ENCODE measurements at regions not wholly inside any gene's neighbourhood (a gene's known extent, or its start where the extent isn't known, plus 50 kb on each side); places are given as distances from the start of the nearest gene placed in this dataset.
"Not testable (repeated sequence)": the region's sequence is repeated elsewhere in the genome, so short reads cannot be mapped to it uniquely, and the experiment has no call there.

DNA sequence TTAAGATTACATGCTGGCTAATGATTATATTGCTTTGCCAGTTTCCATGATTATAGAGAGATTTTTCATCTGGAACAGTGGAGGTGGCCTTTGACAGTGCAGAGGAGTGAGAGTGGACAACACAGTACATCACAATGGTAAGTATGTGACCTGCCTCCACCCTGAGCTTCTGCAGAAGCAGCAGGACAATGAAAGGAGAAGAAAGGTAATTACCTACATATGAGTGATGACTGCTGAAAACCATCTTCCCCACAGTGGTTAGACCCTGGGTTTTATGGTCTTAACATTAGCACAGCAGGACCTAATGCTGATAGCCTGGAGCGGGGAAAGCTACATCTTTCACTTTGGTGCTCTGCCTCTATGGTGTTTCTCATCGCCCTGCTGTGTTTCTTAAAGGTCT is 454.7 kb upstream of the DDI1 start:
- no peak overlapping the region for H3K27ac ChIP-seq (ENCODE audit: low read depth, low read length)
- 74 to 88% (median 76%) methylated on average over 2 of the region's 2 CpGs for WGBS, 3 donors

GRCh38 chr11:103582351-103582909 is 454.0 kb upstream of the DDI1 start:
- 74 to 84% (median 82%) methylated on average over 4 of the region's 4 CpGs for WGBS, 3 donors
- H3K27ac ChIP-seq (ENCODE audit: low read depth, low read length): no peak overlapping the region

- 59 to 81% (median 60%) methylated on average over 2 of the region's 2 CpGs for WGBS, 3 donors
- no peak overlapping the region for H3K27ac ChIP-seq (ENCODE audit: low read depth, low read length)
Observed at GRCh38 chr11:103584021-103584420, 452.4 kb upstream of the DDI1 start.

DNA sequence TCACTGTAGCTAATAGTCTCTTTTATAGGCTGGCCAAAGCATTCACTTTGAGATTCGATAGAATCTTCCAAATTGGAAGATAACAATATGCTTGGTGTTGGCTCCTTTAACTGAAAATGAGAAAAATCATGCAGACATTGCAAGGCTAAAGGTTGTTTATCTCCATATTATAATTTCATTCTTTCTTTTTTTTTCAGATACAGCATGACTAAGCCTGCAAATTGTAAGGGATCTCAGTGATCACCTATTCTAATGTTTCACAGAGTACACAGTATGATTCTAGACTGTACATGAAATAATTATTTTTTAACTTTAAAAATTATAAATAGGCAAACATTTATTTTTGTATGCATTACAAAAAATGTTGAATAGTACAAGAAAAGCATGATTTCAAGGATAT is 451.7 kb upstream of the DDI1 start:
- H3K27ac ChIP-seq (ENCODE audit: low read depth, low read length): no peak overlapping the region
- WGBS, 3 donors: 64 to 90% (median 68%) methylated on average over 1 of the region's 1 CpG

DNA sequence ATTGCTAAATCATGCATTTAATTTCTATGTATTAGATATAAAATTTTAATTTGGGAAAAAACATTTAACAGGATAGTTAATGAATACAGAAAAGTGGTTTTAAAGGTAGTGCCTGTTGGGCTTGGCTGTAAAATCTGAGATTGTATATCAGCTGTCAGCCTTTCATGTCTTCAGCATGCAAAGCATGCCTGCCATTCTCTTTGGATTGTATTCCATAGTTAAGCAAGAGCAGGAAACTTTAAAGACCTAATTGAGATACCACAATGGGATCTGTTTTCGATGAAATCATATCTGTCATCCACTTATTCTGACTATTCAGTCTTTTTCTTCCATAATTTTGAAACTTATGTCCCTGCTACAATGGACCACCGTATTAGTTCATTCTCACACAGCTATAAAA is 451.0 kb upstream of the DDI1 start:
- 74 to 87% (median 80%) methylated on average over 2 of the region's 2 CpGs for WGBS, 3 donors

GRCh38 chr11:103585911-103586310 is 450.5 kb upstream of the DDI1 start:
- no peak overlapping the region for H3K27ac ChIP-seq (ENCODE audit: low read depth, low read length)
- WGBS, 3 donors: 74 to 87% (median 83%) methylated on average over 5 of the region's 5 CpGs

More for the DNA sequence above, 451.0 kb upstream of the DDI1 start:
- H3K27ac ChIP-seq (ENCODE audit: low read depth, low read length): no peak overlapping the region

DNA sequence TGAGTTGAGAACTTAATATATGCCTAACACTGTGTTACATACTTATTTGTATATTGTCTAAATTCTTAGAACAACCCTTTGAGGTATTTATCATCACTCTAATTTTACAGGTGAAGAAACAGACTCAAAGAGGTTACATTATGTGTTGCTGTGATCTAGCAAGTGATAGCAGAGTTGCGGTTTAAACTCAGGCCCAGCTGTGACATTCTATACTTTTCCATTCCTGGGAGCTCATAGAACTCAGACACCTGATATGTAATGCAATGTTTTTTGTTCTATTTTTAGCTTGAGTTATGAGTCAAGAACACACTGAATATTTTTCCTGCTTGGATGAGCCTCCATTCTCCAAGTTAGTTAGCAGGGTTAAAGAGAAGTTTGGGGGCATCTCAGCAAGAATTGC is 449.7 kb upstream of the DDI1 start:
- no peak overlapping the region for H3K27ac ChIP-seq (ENCODE audit: low read depth, low read length)
- 47 to 91% (median 89%) methylated on average over 1 of the region's 1 CpG for WGBS, 3 donors

DNA sequence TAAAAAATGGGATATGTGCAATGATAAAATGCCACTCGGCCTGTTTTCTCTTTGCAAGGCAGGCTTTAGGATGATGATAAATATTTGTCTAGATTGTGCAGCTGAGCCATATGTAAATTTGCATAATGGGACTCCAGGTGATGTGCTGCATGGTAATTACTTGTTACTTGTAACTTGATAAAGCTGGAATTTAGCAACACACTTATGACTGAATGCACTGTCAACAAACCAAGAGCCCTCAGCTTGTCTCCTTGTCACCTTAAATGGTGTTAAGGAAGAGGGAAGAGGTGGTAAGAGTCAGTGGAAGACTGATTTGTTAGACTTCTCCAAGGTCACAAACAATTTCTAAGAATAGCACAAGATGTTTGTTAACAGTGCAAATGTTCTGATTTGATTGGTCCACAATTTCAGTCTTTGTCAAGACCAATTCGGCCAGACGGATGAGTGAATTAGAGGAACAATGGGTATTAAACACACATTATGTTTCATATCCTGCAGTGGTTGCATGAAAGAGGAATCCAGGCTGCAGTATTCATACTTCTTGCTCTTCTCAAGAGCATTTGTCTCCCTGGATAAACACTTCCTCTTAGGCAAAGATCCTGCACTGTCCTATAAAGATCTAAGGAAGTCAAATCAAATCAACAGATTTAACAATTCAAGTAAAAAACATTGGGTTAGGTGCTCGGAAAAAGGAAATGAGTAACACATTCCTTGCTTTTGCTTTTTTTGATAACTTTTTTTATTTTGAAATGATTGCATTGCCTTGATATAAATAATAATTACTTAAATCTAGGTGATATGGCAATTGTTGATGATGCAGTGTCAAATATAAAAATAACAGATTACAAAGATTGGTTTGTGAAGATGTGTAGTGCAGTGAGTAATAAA is 448.3 kb upstream of the DDI1 start:
- WGBS, 3 donors: 59 to 71% (median 71%) methylated on average over 4 of the region's 4 CpGs
- H3K27ac ChIP-seq (ENCODE audit: low read depth, low read length): no peak overlapping the region

- H3K27ac ChIP-seq (ENCODE audit: low read depth, low read length): no peak overlapping the region
Observed at GRCh38 chr11:103591554-103591953, 444.9 kb upstream of the DDI1 start.

DNA sequence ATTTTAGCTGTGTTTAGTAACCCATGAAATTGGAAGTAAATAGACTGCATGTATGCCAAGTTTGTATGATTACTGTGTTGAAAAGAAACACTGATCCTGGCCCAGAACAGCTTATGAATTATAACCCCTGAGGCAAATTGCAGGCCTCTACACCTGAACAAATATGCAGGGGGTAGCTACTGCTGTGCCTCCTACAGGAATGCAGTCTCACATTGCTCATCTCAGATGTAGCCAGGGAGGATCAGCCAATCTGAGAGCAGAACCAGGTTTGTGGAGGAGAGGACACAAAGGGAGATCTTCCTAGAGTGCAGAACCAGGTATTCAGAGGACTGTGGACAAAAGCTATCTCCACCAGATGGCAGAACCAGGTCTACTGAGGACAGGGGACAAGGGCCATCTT is 442.2 kb upstream of the DDI1 start:
- no peak overlapping the region for H3K27ac ChIP-seq (ENCODE audit: low read depth, low read length)

More at GRCh38 chr11:103591554-103591953, 444.9 kb upstream of the DDI1 start:
- WGBS, 3 donors: 56 to 75% (median 70%) methylated on average over 3 of the region's 3 CpGs

GRCh38 chr11:103596315-103596714 is 440.1 kb upstream of the DDI1 start:
- WGBS, 3 donors: 86 to 97% (median 89%) methylated on average over 3 of the region's 3 CpGs
- no peak overlapping the region for H3K27ac ChIP-seq (ENCODE audit: low read depth, low read length)

- H3K27ac ChIP-seq (ENCODE audit: low read depth, low read length): no peak overlapping the region
- WGBS, 3 donors: 61 to 73% (median 69%) methylated on average over 3 of the region's 3 CpGs
Observed at GRCh38 chr11:103601225-103601846, 435.1 kb upstream of the DDI1 start.

- H3K27ac ChIP-seq (ENCODE audit: low read depth, low read length): no peak overlapping the region
Observed at GRCh38 chr11:103602840-103603239, 433.6 kb upstream of the DDI1 start.

- 82 to 85% (median 82%) methylated on average over 2 of the region's 2 CpGs for WGBS, 3 donors
Observed at GRCh38 chr11:103604310-103604709, 432.1 kb upstream of the DDI1 start.

GRCh38 chr11:103608566-103608965 is 427.9 kb upstream of the DDI1 start:
- WGBS, 3 donors: 56 to 81% (median 79%) methylated on average over 3 of the region's 3 CpGs
- no peak overlapping the region for H3K27ac ChIP-seq (ENCODE audit: low read depth, low read length)

More at GRCh38 chr11:103604310-103604709, 432.1 kb upstream of the DDI1 start:
- no peak overlapping the region for H3K27ac ChIP-seq (ENCODE audit: low read depth, low read length)

- no peak overlapping the region for H3K27ac ChIP-seq (ENCODE audit: low read depth, low read length)
- 47 to 63% (median 48%) methylated on average over 2 of the region's 2 CpGs for WGBS, 3 donors
Observed at GRCh38 chr11:103609117-103610066, 427.0 kb upstream of the DDI1 start.

- no peak overlapping the region for H3K27ac ChIP-seq (ENCODE audit: low read depth, low read length)
Observed at GRCh38 chr11:103610435-103610834, 426.0 kb upstream of the DDI1 start.

DNA sequence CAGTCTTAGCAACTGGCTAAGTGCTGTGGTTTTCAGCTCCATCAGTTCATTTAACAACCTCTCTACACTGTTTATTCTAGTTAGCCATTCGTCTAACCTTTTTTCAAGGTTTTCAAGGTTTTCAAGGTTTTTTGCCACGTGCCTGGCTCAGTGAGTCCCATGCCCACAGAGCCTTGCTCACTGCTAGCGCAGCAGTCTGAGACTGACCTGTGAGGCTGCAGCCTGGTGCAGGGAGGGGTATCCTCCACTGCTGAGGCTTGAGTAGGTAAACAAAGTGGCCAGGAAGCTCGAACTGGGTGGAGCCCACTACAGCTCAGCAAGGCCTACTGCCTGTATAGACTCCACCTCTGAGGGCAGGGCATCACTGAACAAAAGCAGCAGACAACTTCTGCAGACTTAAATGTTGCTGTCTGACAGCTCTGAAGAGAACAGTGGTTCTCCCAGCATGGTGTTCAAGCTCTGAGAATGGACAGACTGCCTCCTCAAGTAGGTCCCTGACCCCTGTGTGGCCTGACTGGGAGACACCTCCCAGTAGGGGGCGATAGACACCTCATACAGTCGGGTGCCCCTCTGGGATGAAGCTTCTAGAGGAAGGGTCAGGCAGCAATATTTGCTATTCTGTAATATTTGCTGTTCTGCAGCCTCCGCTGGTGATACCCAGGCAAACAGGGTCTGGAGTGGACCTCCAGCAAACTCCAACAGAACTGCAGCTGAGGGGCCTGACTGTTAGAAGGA is 424.7 kb upstream of the DDI1 start:
- H3K27ac ChIP-seq (ENCODE audit: low read depth, low read length): not testable (repeated sequence)
- 54 to 78% (median 74%) methylated on average over 7 of the region's 7 CpGs for WGBS, 3 donors

Data from adipose tissue (tissue), 3 donors.